GM12873 (cell line): ENCODE measurements at regions not wholly inside any gene's neighbourhood (a gene's known extent, or its start where the extent isn't known, plus 50 kb on each side); places are given as distances from the start of the nearest gene placed in this dataset.

Experiments
- CTCF ChIP-seq: IDR thresholded peaks from 2 replicates; pipeline ENCODE4 v1.5.1; 2012; ENCODE audit warnings: low read depth, mild to moderate bottlenecking, moderate library complexity, low read length, control low read depth; ENCODE audit not compliant: insufficient read depth; ENCODE audit errors: missing control alignments

GRCh38 chr3:20462723-20463122, 276.7 kb upstream of the SGO1 start:
- TF ChIP-seq CTCF: no peak

- TF ChIP-seq CTCF: no peak
Measured at GRCh38 chr3:20462226-20462625, 276.2 kb upstream of the SGO1 start.

GRCh38 chr3:20458994-20459716, 273.1 kb upstream of the SGO1 start:
- TF ChIP-seq CTCF: no peak

- TF ChIP-seq CTCF: no peak
Measured at GRCh38 chr3:20456511-20456910, 270.5 kb upstream of the SGO1 start.

- TF ChIP-seq CTCF: no peak
Measured at GRCh38 chr3:20451170-20451569, 265.2 kb upstream of the SGO1 start.

- no peak for TF ChIP-seq CTCF
Measured at GRCh38 chr3:20450611-20451010, 264.6 kb upstream of the SGO1 start.

- no peak for TF ChIP-seq CTCF
Measured at GRCh38 chr3:20442846-20443245, 256.8 kb upstream of the SGO1 start.
